ENCODE measurements at regions not wholly inside any gene's neighbourhood (a gene's known extent, or its start where the extent isn't known, plus 50 kb on each side); places are given as distances from the start of the nearest gene placed in this dataset.

DNA sequence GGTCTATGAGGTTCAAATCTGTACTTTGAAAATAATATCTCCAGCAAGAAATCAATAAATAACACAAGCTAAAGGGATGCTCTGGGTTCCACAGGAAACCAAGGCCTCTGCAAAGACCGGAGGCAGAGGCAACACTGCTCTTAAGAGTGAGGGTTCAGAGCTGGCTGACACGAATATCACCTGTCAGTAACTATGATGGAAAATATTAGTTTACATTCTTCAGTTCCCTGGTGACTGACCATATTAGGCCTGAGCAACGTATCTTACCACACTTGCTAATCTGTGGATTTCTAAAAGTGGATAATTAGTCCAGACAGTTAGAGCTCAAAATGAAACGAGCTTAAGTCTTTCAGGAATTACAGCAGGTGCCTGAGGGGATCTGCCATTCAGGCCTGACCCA is 459.3 kb downstream of the HS3ST3B1 start:
- Histone ChIP-seq H3K4me1 (replicated peaks in 1 of 4; ENCODE audit: control insufficient read depth in 3 of 4, insufficient read depth in 4 of 4, low read length in 3 of 4) (no peaks in the 10 kb centered on the region), H3K23me2 (ENCODE audit: low read depth, low read length) (no peaks in the 10 kb centered on the region), H4K5ac (ENCODE audit: insufficient read length, low read depth, low read length) (no peak overlapping the region), H3K4me3 (ENCODE audit: extremely low read depth in 1 of 4, insufficient read depth in 2 of 4, low read depth in 3 of 4, low read length in 4 of 4) (no peak overlapping the region), H3K27ac (ENCODE audit: low read depth, low read length) (no peak overlapping the region), H3K79me2 (ENCODE audit: control insufficient read depth in 1 of 2, insufficient read depth in 2 of 2, low read length in 2 of 2) (no peaks in the 10 kb centered on the region), H4K8ac (ENCODE audit: extremely low read depth, insufficient read depth, low read length) (no peak overlapping the region), H2BK20ac (ENCODE audit: low read length) (no peak overlapping the region), H4K91ac (replicated peaks; ENCODE audit: insufficient read length, low read length) (no peak overlapping the region), H2AK5ac (ENCODE audit: low read depth, low read length) (no peak overlapping the region), H4K20me1 (replicated peaks in 1 of 2; ENCODE audit: control insufficient read depth in 1 of 2, insufficient read depth in 2 of 2, low read length in 2 of 2) (no peaks in the 10 kb centered on the region), H3K4me2 (ENCODE audit: insufficient read depth in 1 of 2, low read depth in 2 of 2, low read length in 2 of 2) (no peak overlapping the region), H3K9ac (replicated peaks in 1 of 4; ENCODE audit: extremely low read depth in 1 of 4, low read depth in 3 of 4, low read length in 3 of 4) (no peak overlapping the region), H2BK5ac (ENCODE audit: low read depth, low read length) (no peak overlapping the region), H3K14ac (ENCODE audit: insufficient read length) (no peak overlapping the region), H3K36me3 (ENCODE audit: control insufficient read depth in 2 of 4, insufficient read depth in 4 of 4, low read length in 3 of 4) (no peaks in the 10 kb centered on the region), H2AFZ (ENCODE audit: low read length) (no peak overlapping the region; the same call in 1 of the 2 replicates), H3K27me3 (replicated peaks in 1 of 4; ENCODE audit: control insufficient read depth in 3 of 4, extremely low read depth in 1 of 4, insufficient read depth in 3 of 4, low read length in 3 of 4) (no peaks in the 10 kb centered on the region), H2BK15ac (ENCODE audit: low read length) (no peak overlapping the region), H3K9me3 (ENCODE audit: insufficient read depth in 2 of 2, low read depth in 1 of 2, low read length in 1 of 2) (no peaks in the 10 kb centered on the region), H2BK12ac (ENCODE audit: low read depth, low read length) (no peak overlapping the region), H3K4ac (replicated peaks; ENCODE audit: insufficient read length, low read depth, low read length) (no peak overlapping the region), H3K79me1 (ENCODE audit: low read depth, low read length) (no peaks in the 10 kb centered on the region), H2BK120ac (replicated peaks; ENCODE audit: low read depth, low read length) (no peak overlapping the region), H3K56ac (replicated peaks; ENCODE audit: insufficient read length, low read depth, low read length) (no peak overlapping the region), H3K18ac (ENCODE audit: extremely low read depth, low read length) (no peak overlapping the region), H3K23ac (ENCODE audit: insufficient read length) (no peak overlapping the region)
- DNase-seq (ENCODE audit: low read depth in 1 of 2, low spot score in 2 of 2) = no peak
- FAIRE-seq = no peak
- ChIA-PET CTCF (ENCODE audit: partially characterized antibody) (interaction anchor here (0.6 to 1.3 kb wide), 4 partner anchors 13 to 45 kb away, joined by 3 to 6 read pairs (median 3); no protein-coding TSS in a partner anchor), POLR2A (ENCODE audit: partially characterized antibody) (interaction anchor here (1.3 kb wide), 1 partner anchor 16 kb away, joined by 3 read pairs; no protein-coding TSS in a partner anchor)
- WGBS, 2 experiments (ENCODE audit: extremely low coverage in 1 of 2, insufficient coverage in 1 of 2, insufficient read length in 1 of 2, insufficient replicate concordance in 2 of 2, low coverage in 1 of 2, low lambda C conversion rate in 2 of 2, missing lambda C conversion rate in 1 of 2) = 87% methylated on average over 4 of the region's 4 CpGs; no CpG with 5 or more reads in 1 of the 2 experiments
- TF ChIP-seq, protein P1, sequence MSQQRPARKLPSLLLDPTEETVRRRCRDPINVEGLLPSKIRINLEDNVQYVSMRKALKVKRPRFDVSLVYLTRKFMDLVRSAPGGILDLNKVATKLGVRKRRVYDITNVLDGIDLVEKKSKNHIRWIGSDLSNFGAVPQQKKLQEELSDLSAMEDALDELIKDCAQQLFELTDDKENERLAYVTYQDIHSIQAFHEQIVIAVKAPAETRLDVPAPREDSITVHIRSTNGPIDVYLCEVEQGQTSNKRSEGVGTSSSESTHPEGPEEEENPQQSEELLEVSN (IDR thresholded peaks at IDR 0.05) = no peak

All from H1 (cell line).